Panc1 (cell line): ENCODE measurements at regions not wholly inside any gene's neighbourhood (a gene's known extent, or its start where the extent isn't known, plus 50 kb on each side); places are given as distances from the start of the nearest gene placed in this dataset.
"Not testable (repeated sequence)": the region's sequence is repeated elsewhere in the genome, so short reads cannot be mapped to it uniquely, and the experiment has no call there.

Source experiments
- ATAC-seq: fragments of 200-7000 bp; cut with Tn5 transposase; 2 replicates; pipeline ENCODE4 v1.9.1; 2020; ENCODE audit warnings: mild to moderate bottlenecking, moderate library complexity
- BruUV-seq: library from RNA; stranded (reverse); fragments of 400-500 nt; replicated peaks from 2 replicates; lab custom pipeline; 2021; lab: Mats Ljungman, UMichigan
- CTCF ChIA-PET: fragments of 300-600 bp; sonication (Branson Sonifier 250); formaldehyde crosslinking; loops from one replicate; lab custom pipeline; 2022; ENCODE audit warnings: antibody characterized with exemption; lab: Charles Lee
- POLR2A ChIA-PET: fragments of 300-600 bp; sonication (Branson Sonifier 250); formaldehyde crosslinking; loops from one replicate; lab custom pipeline; 2022; ENCODE audit warnings: antibody characterized with exemption; lab: Charles Lee
- DNase-seq: peaks from one replicate; pipeline ENCODE4 v3.0.0-alpha.2; 2010; ENCODE audit warnings: low read depth, low spot score
- H3K27ac ChIP-seq: 2 replicates; pipeline ENCODE4 v1.5.1; 2011; ENCODE audit warnings: mild to moderate bottlenecking, low read length, inconsistent platforms
- H3K27me3 ChIP-seq: fragments of 200-500 bp; sonication (Bioruptor generic); 2 replicates; pipeline ENCODE4 v1.6.0; 2014; ENCODE audit warnings: low read length, inconsistent platforms; ENCODE audit not compliant: control insufficient read depth, insufficient read depth
- H3K36me3 ChIP-seq: fragments of 200-500 bp; sonication (Bioruptor generic); 2 replicates; pipeline ENCODE4 v1.5.1; 2014; ENCODE audit warnings: inconsistent platforms, mild to moderate bottlenecking, low read length, moderate library complexity; ENCODE audit not compliant: control insufficient read depth, insufficient read depth
- H3K4me1 ChIP-seq: 2 replicates; pipeline ENCODE4 v1.5.1; 2011; ENCODE audit warnings: inconsistent platforms, mild to moderate bottlenecking, low read length, moderate library complexity; ENCODE audit not compliant: control insufficient read depth, insufficient read depth
- H3K4me3 ChIP-seq, 2 experiments: 2 replicates each; pipeline ENCODE4 v1.5.1; 2011 to 2012; ENCODE audit warnings: low read depth in 2 of 2, low read length in 2 of 2, mild to moderate bottlenecking in 2 of 2, inconsistent platforms in 1 of 2, moderate library complexity in 1 of 2
- H3K9me3 ChIP-seq: fragments of 200-500 bp; sonication (Bioruptor generic); 2 replicates; pipeline ENCODE4 v1.5.1; 2014; ENCODE audit warnings: low read depth, mild to moderate bottlenecking, inconsistent platforms, low read length, moderate library complexity; ENCODE audit not compliant: control insufficient read depth, insufficient read depth
- CTCF ChIP-seq: fragments of 450-650 bp; IDR thresholded peaks from 2 replicates; pipeline ENCODE4 v1.5.1; 2017; ENCODE audit warnings: mild to moderate bottlenecking
- POLR2AphosphoS5 ChIP-seq: IDR thresholded peaks from 2 replicates; pipeline ENCODE4 v1.6.1; 2012; ENCODE audit warnings: mild to moderate bottlenecking, low read depth, low read length, moderate library complexity
- SIN3A ChIP-seq: IDR thresholded peaks from 2 replicates; pipeline ENCODE4 v1.6.1; 2012; ENCODE audit warnings: low read depth, mild to moderate bottlenecking, low read length, moderate library complexity, borderline replicate concordance; ENCODE audit not compliant: insufficient read depth
- TCF7L2 ChIP-seq: IDR thresholded peaks from 2 replicates; pipeline ENCODE4 v1.6.1; 2011; ENCODE audit warnings: mild to moderate bottlenecking, low read depth, low read length, inconsistent platforms
- in situ Hi-C: cut with HindIII; loops from 2 replicates; pipeline ENCODE4 v1.10.0; 2016; ENCODE audit warnings: low sequenced_read_pairs, low pct_unique_long_range_greater_than_20kb
- intact Hi-C: fragments of 100-400 bp; cut with micrococcal nuclease; formaldehyde crosslinking; loops from one replicate; pipeline ENCODE4 v1.10.0; 2022; ENCODE audit not compliant: unreplicated experiment
- TF ChIP-seq, protein P1 (sequence below), 2 experiments: IDR thresholded peaks; 2 replicates each; pipeline ENCODE4 v1.6.1; 2011 to 2012; ENCODE audit warnings: low read depth in 2 of 2, control low read depth in 1 of 2, low read length in 1 of 2, mild to moderate bottlenecking in 1 of 2, moderate library complexity in 1 of 2; ENCODE audit not compliant: insufficient read depth in 1 of 2

- intact Hi-C loops (no loop called here), in situ Hi-C loops (no loop called here)
- Histone ChIP-seq H3K27ac (no peak overlapping the region), H3K4me1 (no peaks in the 10 kb centered on the region), H3K36me3 (no peaks in the 10 kb centered on the region), H3K27me3 (no peaks in the 10 kb centered on the region), H3K9me3 (no peaks in the 10 kb centered on the region), H3K4me3 (no peak overlapping the region)
- BruUV-seq = no TSS peak
- DNase-seq = no peak
- POLR2A ChIA-PET = no interaction called here
- no peak for ATAC-seq
- TF ChIP-seq POLR2AphosphoS5 (no peak), TCF7L2 (no peak), SIN3A (no peak), CTCF (no peak)
- TF ChIP-seq, protein P1, sequence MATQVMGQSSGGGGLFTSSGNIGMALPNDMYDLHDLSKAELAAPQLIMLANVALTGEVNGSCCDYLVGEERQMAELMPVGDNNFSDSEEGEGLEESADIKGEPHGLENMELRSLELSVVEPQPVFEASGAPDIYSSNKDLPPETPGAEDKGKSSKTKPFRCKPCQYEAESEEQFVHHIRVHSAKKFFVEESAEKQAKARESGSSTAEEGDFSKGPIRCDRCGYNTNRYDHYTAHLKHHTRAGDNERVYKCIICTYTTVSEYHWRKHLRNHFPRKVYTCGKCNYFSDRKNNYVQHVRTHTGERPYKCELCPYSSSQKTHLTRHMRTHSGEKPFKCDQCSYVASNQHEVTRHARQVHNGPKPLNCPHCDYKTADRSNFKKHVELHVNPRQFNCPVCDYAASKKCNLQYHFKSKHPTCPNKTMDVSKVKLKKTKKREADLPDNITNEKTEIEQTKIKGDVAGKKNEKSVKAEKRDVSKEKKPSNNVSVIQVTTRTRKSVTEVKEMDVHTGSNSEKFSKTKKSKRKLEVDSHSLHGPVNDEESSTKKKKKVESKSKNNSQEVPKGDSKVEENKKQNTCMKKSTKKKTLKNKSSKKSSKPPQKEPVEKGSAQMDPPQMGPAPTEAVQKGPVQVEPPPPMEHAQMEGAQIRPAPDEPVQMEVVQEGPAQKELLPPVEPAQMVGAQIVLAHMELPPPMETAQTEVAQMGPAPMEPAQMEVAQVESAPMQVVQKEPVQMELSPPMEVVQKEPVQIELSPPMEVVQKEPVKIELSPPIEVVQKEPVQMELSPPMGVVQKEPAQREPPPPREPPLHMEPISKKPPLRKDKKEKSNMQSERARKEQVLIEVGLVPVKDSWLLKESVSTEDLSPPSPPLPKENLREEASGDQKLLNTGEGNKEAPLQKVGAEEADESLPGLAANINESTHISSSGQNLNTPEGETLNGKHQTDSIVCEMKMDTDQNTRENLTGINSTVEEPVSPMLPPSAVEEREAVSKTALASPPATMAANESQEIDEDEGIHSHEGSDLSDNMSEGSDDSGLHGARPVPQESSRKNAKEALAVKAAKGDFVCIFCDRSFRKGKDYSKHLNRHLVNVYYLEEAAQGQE (IDR thresholded peaks at IDR 0.05; ENCODE audit: insufficient read depth in 1 of 2, low read depth in 2 of 2, low read length in 1 of 2) = no peak
- CTCF ChIA-PET = no interaction called here
Measured at GRCh38 chr4:40681600-40681999, 51.9 kb upstream of the RBM47 start.

DNA sequence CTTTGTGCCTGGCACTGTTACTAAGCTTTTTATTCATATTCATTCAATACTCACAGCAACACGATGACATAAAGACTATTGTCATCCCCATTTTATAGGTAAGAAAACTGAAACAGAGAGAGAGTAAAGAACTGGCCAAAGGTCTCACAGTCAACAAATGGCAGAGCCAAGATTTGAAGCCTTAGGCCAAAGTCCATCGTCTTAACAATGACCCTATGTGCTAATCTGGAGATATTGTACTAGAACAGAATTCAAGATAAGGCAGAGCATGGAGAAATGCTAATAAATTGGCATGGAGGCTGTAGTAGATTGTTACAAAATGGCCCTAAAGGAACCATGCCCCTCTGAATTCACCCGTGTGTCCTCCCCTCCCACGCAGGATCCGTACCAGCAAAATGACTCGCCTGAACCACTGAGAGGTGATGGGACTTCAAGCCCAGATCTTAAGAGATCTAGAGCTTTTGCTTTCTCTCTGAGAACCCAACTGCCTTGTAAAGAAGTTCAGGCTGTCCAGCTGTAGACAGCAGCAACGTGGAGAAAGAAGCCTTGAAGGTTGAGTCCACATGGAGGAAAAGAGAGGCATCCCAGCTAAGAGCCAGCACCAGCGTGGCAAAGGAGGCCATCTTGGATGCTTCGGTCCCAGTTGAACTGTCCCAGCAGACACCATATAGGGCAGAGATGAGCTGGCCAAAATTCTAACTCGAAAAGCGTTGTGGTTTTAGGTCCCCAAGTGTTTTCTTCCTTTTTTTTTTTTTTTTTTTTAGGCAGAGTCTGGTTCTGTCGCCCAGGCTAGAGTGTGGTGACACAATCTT lies 52.8 kb upstream of the RBM47 start:
- no peak for DNase-seq
- Histone ChIP-seq H3K9me3 (no peaks in the 10 kb centered on the region), H3K27ac (no peak overlapping the region), H3K36me3 (no peaks in the 10 kb centered on the region), H3K27me3 (no peaks in the 10 kb centered on the region), H3K4me1 (no peaks in the 10 kb centered on the region), H3K4me3 (no peak overlapping the region)
- no TSS peak for BruUV-seq
- intact Hi-C loops (no loop called here), in situ Hi-C loops (no loop called here)
- TF ChIP-seq POLR2AphosphoS5 = no peak
- no peak for TF ChIP-seq CTCF
- TF ChIP-seq, protein P1 (IDR thresholded peaks at IDR 0.05; ENCODE audit: insufficient read depth in 1 of 2, low read depth in 2 of 2, low read length in 1 of 2) = no peak
- TF ChIP-seq TCF7L2 = no peak
- TF ChIP-seq SIN3A = no peak
- CTCF ChIA-PET = no interaction called here
- POLR2A ChIA-PET = interaction anchor here (0.6 kb wide), 1 partner anchor 20 kb away, joined by 3 read pairs; no protein-coding TSS in a partner anchor
- ATAC-seq = no peak

DNA sequence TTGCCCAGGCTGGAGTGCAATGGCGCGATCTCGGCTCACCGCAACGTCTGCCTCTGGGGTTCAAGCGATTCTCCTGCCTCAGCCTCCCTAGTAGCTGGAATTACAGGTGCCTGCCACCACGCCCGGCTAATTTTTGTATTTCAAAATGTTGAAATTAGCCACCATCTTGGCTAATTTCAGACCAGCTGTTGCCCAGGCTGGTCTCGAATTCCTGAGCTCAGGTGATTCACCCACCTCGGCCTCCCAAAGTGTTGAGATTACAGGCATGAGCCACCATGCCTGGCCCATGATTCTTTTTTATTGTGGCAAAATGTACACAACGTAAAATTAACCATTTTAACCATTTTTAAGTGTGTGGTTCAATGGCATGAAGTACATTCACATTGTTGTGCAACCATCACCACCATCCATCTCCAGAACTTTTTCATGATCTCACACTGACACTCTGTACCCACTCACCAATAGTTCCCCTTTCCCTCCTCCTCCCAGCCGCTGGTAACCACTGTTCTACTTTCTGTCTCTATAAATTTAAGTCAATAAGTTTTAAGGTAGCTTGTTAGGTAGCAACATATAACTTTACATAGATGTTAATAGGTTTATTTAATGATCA lies 54.0 kb upstream of the RBM47 start:
- BruUV-seq, H3K4me1 ChIP-seq, H3K36me3 ChIP-seq, ATAC-seq, intact Hi-C loops, H3K27me3 ChIP-seq, POLR2A ChIA-PET, H3K4me3 ChIP-seq, CTCF ChIA-PET, in situ Hi-C loops, H3K27ac ChIP-seq, H3K9me3 ChIP-seq, DNase-seq: not testable (repeated sequence)
